GM06990 (cell line): ENCODE measurements at regions not wholly inside any gene's neighbourhood (a gene's known extent, or its start where the extent isn't known, plus 50 kb on each side); places are given as distances from the start of the nearest gene placed in this dataset.
A peak's percentile ranks its signal among the peaks of the same experiment; 100 is the strongest.
"Not testable (repeated sequence)": the region's sequence is repeated elsewhere in the genome, so short reads cannot be mapped to it uniquely, and the experiment has no call there.

Experiments
- DNase-seq: peaks from one replicate; pipeline ENCODE4 v3.0.0-alpha.2; 2011; ENCODE audit not compliant: insufficient read length; ENCODE audit errors: extremely low read depth
- H3K27me3 ChIP-seq: replicated peaks from 2 replicates; pipeline ENCODE4 v1.6.0; 2011; ENCODE audit warnings: low read length; ENCODE audit not compliant: control insufficient read depth, insufficient read depth
- H3K36me3 ChIP-seq: 2 replicates; pipeline ENCODE4 v1.5.1; 2011; ENCODE audit warnings: low read length; ENCODE audit not compliant: control insufficient read depth, insufficient read depth
- H3K4me3 ChIP-seq: replicated peaks from 2 replicates; pipeline ENCODE4 v1.5.1; 2011; ENCODE audit warnings: low read depth, mild to moderate bottlenecking, control low read depth, low read length
- TF ChIP-seq, protein P1 (sequence below): IDR thresholded peaks from 2 replicates; pipeline ENCODE4 v1.5.1; 2011; ENCODE audit warnings: low read length, control low read depth, mild to moderate bottlenecking, inconsistent platforms; ENCODE audit not compliant: insufficient read depth, poor library complexity, severe bottlenecking

DNA sequence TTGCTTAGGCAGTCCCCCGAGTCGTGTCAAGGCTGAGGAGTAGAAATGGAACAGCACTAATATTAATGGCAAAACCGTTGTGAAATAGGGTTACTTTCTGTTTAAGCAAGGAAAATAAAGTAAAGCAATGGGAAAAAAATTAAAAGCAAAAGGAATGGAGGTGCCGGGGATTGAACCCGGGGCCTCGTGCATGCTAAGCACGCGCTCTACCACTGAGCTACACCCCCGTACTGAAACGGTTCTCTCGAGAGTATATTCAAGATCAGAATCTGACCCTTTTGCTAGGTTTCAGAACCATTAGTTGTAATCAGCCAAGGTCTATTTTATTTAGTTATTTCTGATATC is 85.5 kb downstream of the TRIM27 start:
- no peaks in the 10 kb centered on the region for H3K27me3 ChIP-seq
- H3K36me3 ChIP-seq: no peaks in the 10 kb centered on the region
- DNase-seq: no peak
- peak overlapping the region; percentile 74 for H3K4me3 ChIP-seq
- TF ChIP-seq, protein P1, sequence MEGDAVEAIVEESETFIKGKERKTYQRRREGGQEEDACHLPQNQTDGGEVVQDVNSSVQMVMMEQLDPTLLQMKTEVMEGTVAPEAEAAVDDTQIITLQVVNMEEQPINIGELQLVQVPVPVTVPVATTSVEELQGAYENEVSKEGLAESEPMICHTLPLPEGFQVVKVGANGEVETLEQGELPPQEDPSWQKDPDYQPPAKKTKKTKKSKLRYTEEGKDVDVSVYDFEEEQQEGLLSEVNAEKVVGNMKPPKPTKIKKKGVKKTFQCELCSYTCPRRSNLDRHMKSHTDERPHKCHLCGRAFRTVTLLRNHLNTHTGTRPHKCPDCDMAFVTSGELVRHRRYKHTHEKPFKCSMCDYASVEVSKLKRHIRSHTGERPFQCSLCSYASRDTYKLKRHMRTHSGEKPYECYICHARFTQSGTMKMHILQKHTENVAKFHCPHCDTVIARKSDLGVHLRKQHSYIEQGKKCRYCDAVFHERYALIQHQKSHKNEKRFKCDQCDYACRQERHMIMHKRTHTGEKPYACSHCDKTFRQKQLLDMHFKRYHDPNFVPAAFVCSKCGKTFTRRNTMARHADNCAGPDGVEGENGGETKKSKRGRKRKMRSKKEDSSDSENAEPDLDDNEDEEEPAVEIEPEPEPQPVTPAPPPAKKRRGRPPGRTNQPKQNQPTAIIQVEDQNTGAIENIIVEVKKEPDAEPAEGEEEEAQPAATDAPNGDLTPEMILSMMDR: no peak

DNA sequence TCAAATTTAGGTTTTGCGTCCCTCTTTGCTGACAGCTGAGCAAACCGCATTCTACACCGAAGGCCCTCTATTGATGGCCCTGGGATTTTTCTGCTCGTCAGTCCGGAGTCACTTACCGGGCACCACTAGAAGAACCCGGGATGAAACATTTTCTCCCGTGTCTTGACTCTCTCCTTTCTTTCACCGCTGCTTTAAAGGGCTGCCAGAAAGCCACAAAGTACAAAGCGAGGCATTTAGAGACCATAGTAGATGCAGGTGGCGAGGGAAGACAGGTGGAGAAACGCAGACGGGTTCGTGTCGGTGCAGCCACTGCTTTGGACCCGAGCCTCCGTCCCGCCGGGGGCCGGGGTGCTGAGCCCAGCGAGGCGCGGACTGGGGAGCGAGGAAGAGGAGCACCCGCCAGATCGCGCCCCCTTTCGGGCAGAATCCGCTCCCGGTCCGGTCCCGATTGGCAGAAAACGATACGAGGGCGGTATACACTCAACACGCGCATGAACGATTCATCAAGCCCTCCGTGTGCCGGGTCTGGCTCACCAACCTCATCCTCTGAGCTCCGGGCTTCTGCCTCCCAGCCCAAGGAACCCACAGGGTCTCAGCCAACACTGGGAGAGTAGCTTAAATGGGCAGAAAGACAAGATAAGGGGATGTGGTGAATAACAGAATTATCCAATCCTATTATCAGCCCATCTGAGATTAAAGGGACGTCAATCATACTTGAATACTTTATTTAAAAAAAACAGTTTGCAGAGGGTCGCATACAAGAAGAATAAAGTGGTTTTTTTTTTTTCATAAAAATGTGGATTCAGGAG is 84.9 kb downstream of the TRIM27 start:
- TF ChIP-seq, protein P1: peak; percentile 79
- peak; percentile 89 for DNase-seq
- Histone ChIP-seq H3K36me3 (no peaks in the 10 kb centered on the region), H3K4me3 (peak overlapping the region; percentile 74), H3K27me3 (no peaks in the 10 kb centered on the region)

DNA sequence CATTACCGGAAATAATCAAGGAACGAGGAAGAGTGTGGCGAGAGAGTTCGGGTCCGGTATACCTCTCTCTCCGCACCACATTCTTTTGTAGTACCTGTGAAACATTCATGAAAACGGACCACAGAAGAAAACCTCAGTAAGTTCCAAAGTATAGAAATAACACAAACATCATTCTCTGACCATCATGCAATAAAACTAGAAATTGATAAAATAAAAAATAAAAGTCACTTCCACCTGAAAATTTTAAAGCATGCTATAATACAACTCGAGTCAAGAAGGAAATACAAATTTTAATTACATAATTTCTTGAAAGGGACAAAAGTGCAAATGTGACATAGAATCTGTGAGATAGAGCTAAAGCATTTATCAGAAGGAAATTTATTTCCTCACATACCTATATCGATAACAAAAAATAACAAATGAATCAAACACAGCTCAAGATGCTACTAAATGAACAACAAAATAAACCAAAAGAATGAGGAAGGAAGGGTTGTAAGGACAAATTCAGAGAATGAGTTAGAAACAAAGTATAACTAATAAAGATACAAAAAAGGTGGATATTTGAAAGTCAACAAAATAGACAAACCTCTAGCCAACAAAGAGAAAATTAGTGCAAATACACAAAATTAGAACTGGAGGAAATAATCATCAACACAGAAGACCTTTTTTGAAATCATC is 84.2 kb downstream of the TRIM27 start:
- no peak for DNase-seq
- TF ChIP-seq, protein P1: no peak
- H3K4me3 ChIP-seq: peak overlapping the region; percentile 74

DNA sequence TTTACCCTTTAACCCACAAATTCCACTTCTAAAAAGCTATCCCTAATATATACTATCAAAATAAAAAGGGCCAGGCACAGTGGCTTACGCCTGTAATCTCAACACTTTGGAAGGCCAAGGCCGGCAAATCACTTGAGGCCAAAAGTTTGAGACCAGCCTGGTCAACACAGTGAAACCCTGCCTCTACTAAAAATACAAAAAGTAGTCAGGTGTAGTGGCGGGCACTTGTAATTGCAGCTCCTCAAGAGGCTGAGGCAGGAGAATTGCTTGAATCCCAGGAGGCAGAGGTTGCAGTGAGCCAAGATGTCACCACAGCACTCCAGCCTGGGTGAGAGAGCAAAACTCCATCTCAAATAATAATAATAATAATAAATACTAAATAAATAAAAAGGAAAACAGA is 82.5 kb downstream of the TRIM27 start:
- no peak overlapping the region for H3K4me3 ChIP-seq
- H3K36me3 ChIP-seq: no peaks in the 10 kb centered on the region
- DNase-seq: no peak
- H3K27me3 ChIP-seq: no peaks in the 10 kb centered on the region
- TF ChIP-seq, protein P1: no peak

More for the DNA sequence above, 84.2 kb downstream of the TRIM27 start:
- H3K27me3 ChIP-seq: no peaks in the 10 kb centered on the region
- H3K36me3 ChIP-seq: no peaks in the 10 kb centered on the region

DNA sequence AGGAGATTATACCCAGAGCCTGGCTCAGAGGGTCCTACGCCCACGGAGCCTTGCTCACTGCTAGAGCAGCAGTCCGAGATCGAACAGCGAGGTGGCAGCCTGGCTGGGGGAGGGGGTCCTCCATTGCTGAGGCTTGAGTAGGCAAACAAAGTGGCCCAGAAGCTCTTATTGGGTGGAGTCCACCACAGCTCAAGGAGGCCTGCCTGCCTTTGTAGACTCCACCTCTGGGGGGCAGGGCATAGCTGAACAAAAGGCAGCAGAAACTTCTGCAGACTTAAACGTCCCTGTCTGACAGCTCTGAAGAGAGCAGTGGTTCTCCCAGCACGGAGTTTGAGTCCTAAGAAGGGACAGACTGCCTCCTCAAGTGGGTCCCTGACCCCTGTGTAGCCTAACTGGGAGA is 75.0 kb downstream of the TRIM27 start:
- not testable (repeated sequence) for H3K4me3 ChIP-seq, DNase-seq

More for the DNA sequence above, 75.0 kb downstream of the TRIM27 start:
- TF ChIP-seq, protein P1: peak; percentile 11
- not testable (repeated sequence) for H3K36me3 ChIP-seq, H3K27me3 ChIP-seq
